Embryonic facial prominence (tissue), 1 donor: ENCODE measurements at regions not wholly inside any gene's neighbourhood (a gene's known extent, or its start where the extent isn't known, plus 50 kb on each side); places are given as distances from the start of the nearest gene placed in this dataset.

Experiments used
- DNase-seq: peaks from one replicate; pipeline ENCODE4 v3.0.0-alpha.2; 2016; ENCODE audit errors: extremely low spot score

- no peak for DNase-seq
Observed at GRCh38 chr3:78143000-78143399, 1103.1 kb downstream of the ROBO2 start.

DNA sequence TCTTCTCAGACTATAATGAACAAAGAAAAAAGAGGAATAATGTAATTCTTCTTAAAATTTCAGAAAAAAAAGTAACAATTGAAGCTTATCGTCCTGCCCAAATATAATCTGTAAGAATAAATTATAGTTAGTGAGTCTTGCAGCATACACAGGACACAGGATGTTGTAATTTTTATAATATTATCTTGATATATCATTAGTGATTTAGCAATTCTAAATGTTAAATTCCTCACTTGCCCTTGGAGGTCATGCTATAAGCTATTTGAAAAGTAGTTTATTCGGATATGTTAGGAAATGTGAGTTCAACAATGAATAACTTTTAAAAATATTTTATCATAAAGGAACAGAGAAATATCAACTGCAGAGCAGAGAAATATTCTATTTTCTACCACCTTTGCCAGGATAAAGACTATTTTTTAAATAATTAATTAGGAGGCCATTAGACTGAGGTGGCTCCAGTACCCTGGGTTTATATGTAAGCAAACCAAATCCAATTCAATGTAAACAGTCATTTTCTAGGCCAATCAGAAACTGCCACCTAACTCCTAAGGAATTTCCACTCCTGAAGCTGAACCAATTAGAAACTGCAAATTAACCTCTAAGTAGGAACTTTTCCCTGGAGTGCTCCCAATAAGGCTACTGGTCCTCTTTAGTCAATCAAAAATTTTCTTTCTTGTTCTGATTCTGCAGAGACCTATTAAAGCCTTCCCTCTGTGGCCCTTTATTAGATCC lies 1109.3 kb downstream of the ROBO2 start:
- no peak for DNase-seq

DNA sequence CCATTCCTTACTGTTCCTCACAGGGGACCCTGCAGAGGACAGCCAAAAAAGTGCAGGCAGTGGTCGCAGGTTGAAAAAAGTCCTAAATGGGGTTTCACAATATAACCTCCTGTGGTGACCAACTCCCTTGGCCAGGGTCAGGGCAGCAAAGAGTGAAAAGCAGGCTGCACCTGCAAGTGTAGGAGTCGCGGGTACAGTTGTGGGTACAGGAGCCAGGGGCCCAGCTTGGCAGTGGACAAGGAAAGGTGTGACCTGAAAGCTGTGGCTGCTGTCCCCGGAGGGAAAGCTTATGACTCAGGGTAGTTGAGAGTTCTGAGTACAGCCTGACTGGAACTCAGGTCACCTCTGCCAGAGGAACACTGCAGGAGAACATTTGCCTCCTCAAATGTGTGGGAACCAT lies 1114.1 kb downstream of the ROBO2 start:
- no peak for DNase-seq

GRCh38 chr3:78154521-78155186 lies 1114.8 kb downstream of the ROBO2 start:
- no peak for DNase-seq

DNA sequence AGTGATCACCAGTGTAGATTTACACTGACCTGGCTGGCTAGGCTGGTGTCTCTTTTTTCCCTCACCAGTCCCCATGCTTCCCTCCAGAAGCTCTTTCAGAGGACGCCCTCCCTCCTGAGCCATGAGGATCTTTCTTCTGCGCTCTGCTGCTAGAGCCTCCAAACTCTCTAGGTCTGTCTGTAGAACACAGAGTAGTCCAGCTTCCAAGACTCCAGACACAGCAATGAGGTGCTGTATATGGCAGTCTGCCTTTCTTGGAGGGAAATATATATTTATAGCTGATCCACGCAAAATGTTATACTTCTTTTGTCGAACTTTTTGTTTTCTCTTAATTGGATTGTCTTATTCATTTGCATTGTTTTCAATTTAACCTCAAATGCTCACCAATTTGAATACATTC lies 1121.8 kb downstream of the ROBO2 start:
- DNase-seq = no peak

DNA sequence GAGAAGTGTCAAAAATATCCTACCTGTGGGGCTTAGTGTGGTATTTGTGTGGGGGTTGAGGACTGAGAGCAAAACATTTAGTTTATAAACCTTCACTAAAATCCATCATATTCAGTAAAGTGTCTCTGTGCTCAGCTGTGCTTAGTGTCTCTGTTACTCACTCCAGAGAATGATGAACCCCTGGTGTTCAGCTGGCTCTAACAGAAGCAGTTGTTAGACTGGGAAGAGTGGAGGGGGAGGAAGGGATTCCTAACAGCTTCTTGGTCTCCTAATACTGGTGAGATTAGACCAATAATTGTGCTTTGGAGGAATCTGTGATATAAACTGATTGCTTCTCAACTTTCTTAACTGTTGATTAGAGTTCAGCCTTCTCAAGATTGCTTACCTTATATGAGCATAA lies 1123.5 kb downstream of the ROBO2 start:
- DNase-seq = no peak

DNA sequence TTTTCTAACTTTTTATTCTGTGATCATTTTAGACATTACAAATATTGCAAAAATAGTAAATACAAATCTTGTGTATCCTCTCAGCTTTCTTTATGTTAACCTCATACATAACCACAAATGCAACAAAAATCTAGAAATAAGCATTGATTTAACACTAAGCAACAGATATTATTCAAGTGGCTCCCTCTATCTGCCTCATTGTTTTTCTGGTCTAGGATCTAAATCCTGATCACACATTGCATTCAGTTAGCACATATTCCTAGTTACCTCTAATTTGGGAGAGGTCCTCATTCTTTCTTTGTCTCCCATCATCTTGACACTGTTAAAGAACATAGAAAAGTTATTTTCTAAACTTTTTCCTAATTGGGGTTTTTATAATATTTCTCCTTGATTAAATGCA lies 1126.0 kb downstream of the ROBO2 start:
- DNase-seq = no peak

DNA sequence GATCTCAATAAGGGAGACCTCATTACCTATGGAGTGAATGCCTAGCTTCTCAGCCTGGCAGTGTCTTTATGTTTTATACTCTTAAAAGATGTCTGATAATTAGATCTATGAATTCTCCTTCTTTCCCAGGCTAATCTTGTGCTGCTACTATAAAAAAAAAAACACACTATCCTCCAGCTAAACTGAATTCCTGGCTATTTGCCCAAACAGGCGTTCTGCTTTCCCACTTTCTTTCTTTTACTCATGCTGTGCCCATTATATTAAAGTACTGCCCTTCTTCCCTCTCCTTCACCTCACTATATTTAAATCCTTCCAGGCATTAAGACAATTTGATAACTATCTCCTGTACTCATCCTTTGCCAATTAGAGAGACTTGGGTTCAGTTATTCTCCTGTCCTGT lies 1134.9 kb downstream of the ROBO2 start:
- no peak for DNase-seq

DNA sequence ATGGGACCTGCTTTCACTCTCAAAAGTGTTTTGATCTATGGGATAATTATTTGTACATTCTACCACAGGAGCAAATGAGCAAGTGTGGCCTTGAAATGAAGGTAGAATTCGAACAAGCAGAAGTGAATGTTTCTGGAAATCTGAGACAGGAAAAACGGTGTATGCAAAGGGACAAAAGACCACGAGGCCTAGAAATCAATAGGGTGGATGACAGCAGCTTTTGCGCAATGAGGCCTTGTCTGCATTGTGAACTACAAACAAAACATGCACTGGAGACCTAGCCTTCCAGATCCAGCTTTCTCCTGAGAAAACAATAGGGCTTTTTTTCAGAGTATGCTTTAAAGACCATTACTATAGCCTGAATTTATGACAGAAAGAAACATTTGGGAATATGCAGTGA lies 1137.0 kb downstream of the ROBO2 start:
- DNase-seq = no peak

GRCh38 chr3:78177780-78178179 lies 1137.9 kb downstream of the ROBO2 start:
- DNase-seq = no peak

DNA sequence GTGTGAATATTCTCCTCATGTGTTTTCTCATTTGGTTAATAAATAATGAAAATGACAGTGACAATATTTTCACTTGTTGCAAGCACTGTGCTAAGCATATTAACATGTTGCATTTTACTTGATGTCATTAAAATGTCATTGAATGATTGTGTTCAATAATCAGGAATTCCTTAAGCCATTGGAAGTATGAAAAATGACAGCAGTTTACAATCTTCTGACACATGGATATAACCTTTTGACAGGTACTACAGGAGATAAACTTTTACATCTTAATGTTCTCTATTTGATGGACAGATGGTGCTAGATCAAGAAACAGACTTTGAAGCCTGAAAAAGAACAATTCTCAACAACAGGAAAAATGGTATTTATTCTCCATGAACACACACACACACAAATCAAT lies 1138.3 kb downstream of the ROBO2 start:
- no peak for DNase-seq

- no peak for DNase-seq
Observed at GRCh38 chr3:78178740-78179363, 1139.0 kb downstream of the ROBO2 start.

DNA sequence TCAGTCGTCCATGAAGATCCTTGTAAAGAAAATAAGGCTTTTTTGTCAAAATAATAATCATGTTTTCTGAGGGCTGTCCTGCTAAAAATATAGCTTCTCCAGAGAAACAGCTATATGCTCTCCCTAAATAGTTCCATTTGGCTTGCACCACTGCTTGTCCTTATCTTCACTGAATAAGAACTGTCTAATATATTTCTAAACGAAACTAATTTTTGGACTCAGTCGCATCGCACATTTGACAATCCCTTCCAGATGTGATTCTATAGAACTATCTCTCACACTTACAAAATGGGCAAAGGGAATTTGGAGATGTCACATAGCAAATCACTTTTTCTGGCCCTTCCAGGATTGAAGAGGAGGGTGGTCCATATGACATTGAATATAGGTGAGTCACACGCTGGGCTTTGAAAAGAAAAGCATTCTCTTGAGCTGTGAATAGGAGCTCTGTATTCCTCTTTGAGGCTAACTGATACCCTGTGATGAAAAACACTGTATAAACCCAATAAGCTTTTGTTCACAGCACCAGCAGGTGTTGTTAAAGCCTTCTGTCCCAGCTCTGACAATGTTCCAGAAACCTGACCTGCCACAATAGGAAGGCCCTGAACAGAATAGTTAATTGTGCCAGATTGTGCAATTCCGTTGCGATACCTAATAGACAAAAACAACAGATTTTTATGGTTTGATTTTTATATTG lies 1144.2 kb downstream of the ROBO2 start:
- DNase-seq = no peak

DNA sequence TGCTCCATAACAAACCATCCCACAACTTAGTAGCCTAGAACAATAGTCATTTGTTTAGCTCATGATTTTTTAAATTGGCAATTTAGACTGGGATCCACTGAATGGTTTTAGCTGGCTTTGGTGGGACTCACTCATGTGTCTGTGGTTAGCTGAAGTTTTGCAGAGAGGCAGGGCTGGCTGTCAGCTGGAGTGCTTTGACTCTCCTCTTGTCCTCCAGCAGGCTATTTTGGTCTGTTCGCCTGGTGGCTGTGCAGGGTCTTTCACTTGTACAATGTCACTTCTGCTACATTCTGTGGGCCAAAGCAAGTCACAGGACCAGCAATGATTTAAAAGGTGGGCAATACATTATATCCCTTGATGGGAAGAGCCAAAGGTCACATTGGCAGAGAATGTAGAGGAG lies 1146.5 kb downstream of the ROBO2 start:
- DNase-seq = no peak

DNA sequence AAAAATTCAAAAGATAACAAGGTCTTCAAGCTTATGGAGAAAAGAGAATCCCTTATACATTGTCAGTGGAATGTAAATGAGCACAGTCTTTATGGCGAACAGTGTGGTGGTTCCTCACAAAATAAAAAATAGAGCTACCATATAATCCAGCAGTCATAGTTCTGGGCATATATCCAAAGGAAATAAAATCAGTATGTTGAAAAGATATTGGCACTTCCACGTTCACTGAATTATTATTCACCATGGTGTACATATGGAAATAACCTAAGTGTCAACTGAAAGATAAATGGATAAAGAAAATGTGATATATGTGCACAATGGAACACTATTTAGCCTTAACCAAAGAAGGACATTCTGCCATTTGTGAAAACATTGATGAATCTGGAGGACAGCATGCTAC lies 1161.2 kb downstream of the ROBO2 start:
- no peak for DNase-seq

GRCh38 chr3:78204977-78205376 lies 1165.1 kb downstream of the ROBO2 start:
- DNase-seq = peak; percentile 27

DNA sequence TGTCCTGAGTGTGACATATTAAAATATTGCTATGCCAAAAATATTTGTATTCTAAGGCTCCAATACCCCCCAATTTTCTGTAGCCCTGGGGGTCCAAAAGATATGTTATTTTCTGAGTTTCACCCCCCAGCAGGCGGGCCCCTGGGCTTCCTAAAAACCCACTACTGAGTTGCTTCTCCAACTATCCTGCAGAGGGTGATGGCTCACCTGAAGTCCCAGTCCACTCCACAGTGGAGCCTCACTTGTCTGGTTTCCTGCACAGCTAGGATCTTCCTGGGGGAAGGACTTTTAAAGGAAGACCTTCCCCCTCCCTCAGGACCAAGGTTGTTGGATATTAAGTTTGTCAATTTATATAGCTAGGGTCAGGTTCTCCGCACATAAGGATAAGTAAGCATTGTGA lies 1181.4 kb downstream of the ROBO2 start:
- no peak for DNase-seq

GRCh38 chr3:78221796-78222195 lies 1181.9 kb downstream of the ROBO2 start:
- no peak for DNase-seq

GRCh38 chr3:78235841-78236240 lies 1195.9 kb downstream of the ROBO2 start:
- no peak for DNase-seq

DNA sequence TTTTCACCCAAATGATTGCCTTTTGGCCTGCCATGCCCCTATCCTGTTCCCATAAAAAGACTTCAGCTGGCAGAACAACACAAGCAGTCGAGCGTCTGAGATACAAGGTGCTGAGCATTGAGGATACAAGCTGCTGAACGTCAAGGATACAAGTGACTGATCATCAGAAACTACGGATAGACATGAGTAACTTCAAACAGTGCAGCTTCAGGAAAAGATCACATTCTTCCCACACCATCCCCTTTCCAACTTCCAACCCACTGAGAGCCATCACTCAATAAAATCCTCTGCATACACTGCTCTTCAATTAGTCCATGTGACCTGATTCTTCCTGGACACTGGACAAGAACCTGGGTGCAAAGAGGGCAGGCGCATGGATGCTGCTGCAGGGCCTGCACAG lies 1198.9 kb downstream of the ROBO2 start:
- no peak for DNase-seq

DNA sequence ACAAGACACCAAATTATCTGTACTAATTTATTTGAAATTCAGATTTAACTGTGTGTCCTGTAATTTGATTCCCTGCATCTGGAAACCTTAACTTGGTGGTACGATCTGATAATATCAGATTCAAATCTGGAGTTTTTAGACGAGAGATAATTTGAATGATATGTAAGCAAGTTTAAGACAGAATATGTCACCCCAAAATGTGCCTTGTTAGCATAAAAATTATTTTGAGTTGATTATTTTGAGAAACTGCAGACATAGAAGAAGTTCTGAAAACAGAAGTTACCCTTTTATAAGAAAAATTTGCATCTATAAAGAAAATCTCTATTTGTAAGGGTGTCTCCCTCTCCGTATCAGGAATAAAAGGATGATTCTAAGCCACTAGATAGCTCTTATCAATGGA lies 1202.8 kb downstream of the ROBO2 start:
- no peak for DNase-seq

DNA sequence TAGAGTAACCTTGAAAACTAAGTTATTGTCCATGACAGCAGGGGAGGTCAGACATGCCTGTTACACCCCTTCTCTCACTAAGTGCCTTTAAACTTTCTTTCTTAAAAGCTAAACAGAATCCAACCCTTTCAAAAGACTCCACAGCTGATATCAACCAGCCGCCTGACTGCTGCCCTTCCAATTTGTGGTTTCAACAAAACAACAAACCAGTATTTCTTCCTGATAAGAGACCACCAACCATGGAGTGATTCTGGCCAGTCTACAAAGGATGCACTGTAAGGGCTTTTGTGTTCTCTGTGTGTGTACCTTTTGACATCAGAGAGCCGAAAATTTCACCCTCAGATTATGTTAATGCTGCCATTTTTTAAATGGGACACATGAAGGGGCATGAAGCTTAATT lies 1204.2 kb downstream of the ROBO2 start:
- DNase-seq = no peak

DNA sequence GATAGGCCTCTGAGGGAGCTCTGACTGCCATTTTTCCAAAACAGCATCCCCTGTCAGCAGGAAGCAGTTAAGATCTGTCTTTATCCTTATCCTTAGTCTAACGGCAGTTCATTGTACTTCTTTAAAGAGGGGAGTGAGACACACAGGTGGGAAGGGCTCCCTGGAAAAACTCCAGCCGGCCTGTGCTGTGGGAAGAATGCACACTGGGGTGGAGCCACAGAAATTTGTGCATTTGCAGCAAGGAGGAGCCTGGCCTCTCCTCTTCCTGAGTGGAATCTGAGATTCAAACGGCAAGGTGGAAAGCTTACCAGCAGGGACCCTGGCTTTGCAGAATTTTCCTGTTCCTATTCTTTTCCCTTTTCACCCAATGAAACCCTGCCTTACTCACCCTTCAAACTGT lies 1209.4 kb downstream of the ROBO2 start:
- DNase-seq = no peak
